ENCODE measurements at regions not wholly inside any gene's neighbourhood (a gene's known extent, or its start where the extent isn't known, plus 50 kb on each side); places are given as distances from the start of the nearest gene placed in this dataset.
"Not testable (repeated sequence)": the region's sequence is repeated elsewhere in the genome, so short reads cannot be mapped to it uniquely, and the experiment has no call there.

GRCh38 chr11:95655536-95655935 is 134.0 kb downstream of the FAM76B start:
- no peak for DNase-seq
- Mint-ChIP-seq H3K4me1 (peaks cover 17% of the 10 kb centered on the region), H3K27ac (no peak overlapping the region), H3K27me3 (peaks cover 4% of the 10 kb centered on the region), H3K9me3 (peaks cover 4% of the 10 kb centered on the region), H3K4me3 (no peak overlapping the region), H3K36me3 (peaks cover 17% of the 10 kb centered on the region)
- POLR2A ChIA-PET, result no interaction called here
- ATAC-seq (ENCODE audit: low read depth), result no peak

DNA sequence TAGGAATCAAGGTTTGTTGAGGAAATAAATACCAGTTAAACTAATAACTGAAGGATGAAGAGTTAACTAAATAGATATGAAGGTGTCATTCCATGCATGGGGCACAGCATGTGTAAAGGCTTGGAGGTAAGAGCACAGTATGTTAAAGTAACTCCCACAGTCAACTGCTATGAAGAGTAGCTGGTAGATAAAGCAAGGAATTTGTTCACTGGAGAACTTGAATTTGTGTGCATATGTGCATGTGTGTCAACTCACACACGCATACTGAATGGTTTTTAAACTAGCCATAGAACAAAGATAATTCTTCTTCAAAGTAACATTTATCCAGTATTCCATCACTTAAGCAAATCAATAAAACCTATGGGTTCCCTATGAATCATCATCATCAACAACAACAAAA is 135.9 kb downstream of the FAM76B start:
- Mint-ChIP-seq H3K4me3 (no peak overlapping the region), H3K9me3 (peaks cover 4% of the 10 kb centered on the region), H3K27ac (no peak overlapping the region), H3K4me1 (peaks cover 3% of the 10 kb centered on the region), H3K27me3 (peaks cover 5% of the 10 kb centered on the region), H3K36me3 (peaks cover 17% of the 10 kb centered on the region)
- POLR2A ChIA-PET, result no interaction called here
- ATAC-seq (ENCODE audit: low read depth) (no peak), DNase-seq (no peak)

- POLR2A ChIA-PET, result no interaction called here
- ATAC-seq (ENCODE audit: low read depth) (no peak), DNase-seq (no peak)
- H3K9me3 Mint-ChIP-seq, result peaks cover 4% of the 10 kb centered on the region
- H3K27ac Mint-ChIP-seq, result no peak overlapping the region
- H3K36me3 Mint-ChIP-seq, result peaks cover 17% of the 10 kb centered on the region
- no peak overlapping the region for H3K4me3 Mint-ChIP-seq
- peaks cover 5% of the 10 kb centered on the region for H3K27me3 Mint-ChIP-seq
- H3K4me1 Mint-ChIP-seq, result peaks cover 3% of the 10 kb centered on the region
Measured at GRCh38 chr11:95653099-95653498, 136.5 kb downstream of the FAM76B start.

- H3K27ac Mint-ChIP-seq, result no peak overlapping the region
- POLR2A ChIA-PET, result no interaction called here
Measured at GRCh38 chr11:95652002-95652472, 137.5 kb downstream of the FAM76B start.

GRCh38 chr11:95650276-95650675 is 139.3 kb downstream of the FAM76B start:
- POLR2A ChIA-PET, result no interaction called here
- H3K27ac Mint-ChIP-seq, result no peak overlapping the region
- DNase-seq, result no peak
- peaks cover 2% of the 10 kb centered on the region for H3K27me3 Mint-ChIP-seq
- peaks cover 14% of the 10 kb centered on the region for H3K36me3 Mint-ChIP-seq
- H3K9me3 Mint-ChIP-seq, result peaks cover 9% of the 10 kb centered on the region
- no peak overlapping the region for H3K4me3 Mint-ChIP-seq
- H3K4me1 Mint-ChIP-seq, result peaks cover 3% of the 10 kb centered on the region
- ATAC-seq (ENCODE audit: low read depth), result no peak

More at GRCh38 chr11:95652002-95652472, 137.5 kb downstream of the FAM76B start:
- ATAC-seq (ENCODE audit: low read depth) (no peak), DNase-seq (no peak)
- Mint-ChIP-seq H3K9me3 (peaks cover 2% of the 10 kb centered on the region), H3K36me3 (peaks cover 10% of the 10 kb centered on the region), H3K27me3 (peaks cover 5% of the 10 kb centered on the region), H3K4me3 (no peak overlapping the region), H3K4me1 (peaks cover 3% of the 10 kb centered on the region)

- peaks cover 16% of the 10 kb centered on the region for H3K9me3 Mint-ChIP-seq
- POLR2A ChIA-PET, result no interaction called here
- H3K4me3 Mint-ChIP-seq, result no peak overlapping the region
- peaks cover 19% of the 10 kb centered on the region for H3K36me3 Mint-ChIP-seq
- ATAC-seq (ENCODE audit: low read depth) (no peak), DNase-seq (no peak)
- no peaks in the 10 kb centered on the region for H3K4me1 Mint-ChIP-seq
- no peak overlapping the region for H3K27ac Mint-ChIP-seq
- H3K27me3 Mint-ChIP-seq, result peaks cover 2% of the 10 kb centered on the region
Measured at GRCh38 chr11:95647871-95648270, 141.7 kb downstream of the FAM76B start.

GRCh38 chr11:95647355-95647754 is 142.2 kb downstream of the FAM76B start:
- no peak overlapping the region for H3K27ac Mint-ChIP-seq
- peaks cover 19% of the 10 kb centered on the region for H3K36me3 Mint-ChIP-seq
- peaks cover 3% of the 10 kb centered on the region for H3K4me1 Mint-ChIP-seq
- POLR2A ChIA-PET, result no interaction called here
- ATAC-seq (ENCODE audit: low read depth), result no peak
- peaks cover 2% of the 10 kb centered on the region for H3K27me3 Mint-ChIP-seq
- H3K9me3 Mint-ChIP-seq, result peaks cover 16% of the 10 kb centered on the region
- DNase-seq, result no peak
- no peak overlapping the region for H3K4me3 Mint-ChIP-seq

DNA sequence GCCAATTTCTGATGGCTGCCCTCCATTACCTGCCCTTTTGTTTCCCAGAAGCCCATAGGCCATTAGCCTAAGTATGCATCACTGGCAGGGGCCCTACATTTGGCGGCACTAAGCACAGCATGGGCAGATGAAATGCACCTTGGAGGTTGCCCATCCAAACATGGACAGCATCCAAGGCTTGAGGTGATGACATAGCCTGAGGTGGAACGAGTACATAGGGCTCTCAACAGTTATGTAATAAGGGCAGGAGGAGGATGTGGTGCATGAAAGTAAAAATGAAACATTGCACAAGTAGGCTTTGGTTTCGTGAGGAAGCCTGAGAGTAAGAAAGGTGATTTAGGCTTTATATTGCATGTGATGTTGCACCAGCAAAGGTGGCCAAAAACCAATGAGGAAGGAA is 148.1 kb downstream of the FAM76B start:
- peaks cover 17% of the 10 kb centered on the region for H3K9me3 Mint-ChIP-seq
- no peaks in the 10 kb centered on the region for H3K27me3 Mint-ChIP-seq
- H3K4me1 Mint-ChIP-seq, result peaks cover 17% of the 10 kb centered on the region
- peak; percentile 98 for ATAC-seq (ENCODE audit: low read depth)
- H3K36me3 Mint-ChIP-seq, result peaks cover 24% of the 10 kb centered on the region
- peak overlapping the region; percentile 38 for H3K4me3 Mint-ChIP-seq
- peak; percentile 45 for DNase-seq
- POLR2A ChIA-PET, result interaction anchor here (1.2 kb wide), 1 partner anchor 412 kb away, joined by 5 read pairs; no protein-coding TSS in a partner anchor
- H3K27ac Mint-ChIP-seq, result peak overlapping the region; percentile 88

- Mint-ChIP-seq H3K36me3 (peaks cover 16% of the 10 kb centered on the region), H3K4me1 (peaks cover 17% of the 10 kb centered on the region), H3K27me3 (no peaks in the 10 kb centered on the region), H3K4me3 (no peak overlapping the region), H3K9me3 (peaks cover 7% of the 10 kb centered on the region), H3K27ac (no peak overlapping the region)
- ATAC-seq (ENCODE audit: low read depth) (no peak), DNase-seq (no peak)
- POLR2A ChIA-PET, result no interaction called here
Measured at GRCh38 chr11:95638501-95638900, 151.1 kb downstream of the FAM76B start.

- Mint-ChIP-seq H3K4me1 (no peaks in the 10 kb centered on the region), H3K27ac (peak overlapping the region; percentile 5), H3K9me3 (peaks cover 3% of the 10 kb centered on the region), H3K36me3 (peaks cover 3% of the 10 kb centered on the region), H3K4me3 (no peak overlapping the region), H3K27me3 (peaks cover 2% of the 10 kb centered on the region)
- ATAC-seq (ENCODE audit: low read depth), result no peak
- POLR2A ChIA-PET, result no interaction called here
- no peak for DNase-seq
Measured at GRCh38 chr11:95625164-95625900, 164.2 kb downstream of the FAM76B start.

DNA sequence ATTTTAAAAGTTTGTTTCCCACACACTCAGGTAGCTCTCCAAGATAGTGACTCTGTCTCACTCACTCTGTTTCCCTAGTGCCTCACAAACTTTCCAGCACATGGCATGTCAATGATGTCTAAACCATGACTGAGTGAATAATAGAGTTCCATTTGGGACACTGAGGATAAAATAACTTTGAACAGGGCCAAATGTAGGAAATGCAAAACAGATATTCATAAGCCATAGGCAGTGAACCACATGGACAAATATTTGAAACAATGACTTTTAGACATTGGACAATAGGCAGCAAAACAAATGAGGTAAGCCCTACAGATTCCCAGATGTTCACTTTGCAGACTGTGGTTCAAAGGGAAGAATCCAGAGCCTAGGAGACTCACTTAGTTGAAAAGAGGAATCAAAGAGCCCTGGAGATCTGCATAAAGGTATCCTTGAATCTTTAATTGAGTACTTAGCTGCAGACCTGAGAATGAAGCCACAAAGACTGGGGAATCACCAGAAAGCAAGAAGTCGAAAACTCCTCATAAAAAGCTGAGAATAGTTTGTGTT is 173.3 kb downstream of the FAM76B start:
- peaks cover 17% of the 10 kb centered on the region for H3K36me3 Mint-ChIP-seq
- H3K4me3 Mint-ChIP-seq, result no peak overlapping the region
- peaks cover 2% of the 10 kb centered on the region for H3K4me1 Mint-ChIP-seq
- peaks cover 12% of the 10 kb centered on the region for H3K9me3 Mint-ChIP-seq
- no peaks in the 10 kb centered on the region for H3K27me3 Mint-ChIP-seq
- ATAC-seq (ENCODE audit: low read depth) (no peak), DNase-seq (no peak)
- POLR2A ChIA-PET, result no interaction called here
- H3K27ac Mint-ChIP-seq, result no peak overlapping the region

GRCh38 chr11:95611827-95612226 is 177.8 kb downstream of the FAM76B start:
- Mint-ChIP-seq H3K9me3 (peaks cover 6% of the 10 kb centered on the region), H3K36me3 (peaks cover 9% of the 10 kb centered on the region), H3K27me3 (peaks cover 3% of the 10 kb centered on the region), H3K4me1 (no peaks in the 10 kb centered on the region), H3K4me3 (no peak overlapping the region), H3K27ac (no peak overlapping the region)
- POLR2A ChIA-PET, result no interaction called here
- ATAC-seq (ENCODE audit: low read depth) (no peak), DNase-seq (no peak)

- POLR2A ChIA-PET; H3K9me3 Mint-ChIP-seq; H3K27ac Mint-ChIP-seq; DNase-seq; H3K36me3 Mint-ChIP-seq; H3K4me3 Mint-ChIP-seq; ATAC-seq (ENCODE audit: low read depth); H3K4me1 Mint-ChIP-seq; H3K27me3 Mint-ChIP-seq: not testable (repeated sequence)
Measured at GRCh38 chr11:95610185-95610584, 179.4 kb downstream of the FAM76B start.

DNA sequence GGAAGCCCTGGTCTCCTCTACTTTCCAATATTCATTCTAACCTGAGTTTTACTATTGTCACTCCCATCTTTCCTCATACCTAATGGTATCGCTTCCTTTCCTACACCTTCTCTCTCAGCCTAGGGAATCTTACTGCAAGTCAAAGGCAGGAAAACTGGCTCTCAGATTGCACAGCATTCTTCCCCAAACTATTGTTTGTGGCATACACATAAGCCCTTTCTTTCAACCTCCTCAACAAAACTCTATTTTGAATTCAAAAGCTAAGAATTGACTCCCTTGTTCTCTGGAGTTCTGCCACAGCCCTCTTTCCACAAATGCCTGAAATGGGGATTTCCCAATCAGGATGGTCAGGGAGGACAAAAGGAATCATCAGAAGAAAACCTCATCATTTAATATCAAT is 181.5 kb downstream of the FAM76B start:
- ATAC-seq (ENCODE audit: low read depth), result no peak
- Mint-ChIP-seq H3K27me3 (peaks cover 6% of the 10 kb centered on the region), H3K36me3 (peaks cover 2% of the 10 kb centered on the region), H3K4me1 (no peaks in the 10 kb centered on the region), H3K4me3 (no peak overlapping the region), H3K9me3 (peaks cover 1% of the 10 kb centered on the region), H3K27ac (no peak overlapping the region)
- no peak for DNase-seq
- POLR2A ChIA-PET, result no interaction called here
